H1 (cell line): ENCODE measurements at regions not wholly inside any gene's neighbourhood (a gene's known extent, or its start where the extent isn't known, plus 50 kb on each side); places are given as distances from the start of the nearest gene placed in this dataset.

Experiments
- CTCF ChIA-PET: fragments of 300-600 bp; sonication (Branson Sonifier 250); formaldehyde crosslinking; loops from one replicate; lab custom pipeline; 2021; ENCODE audit not compliant: partially characterized antibody; lab: Charles Lee
- POLR2A ChIA-PET: fragments of 300-600 bp; sonication (Branson Sonifier 250); formaldehyde crosslinking; loops from one replicate; lab custom pipeline; 2021; ENCODE audit warnings: inconsistent platforms; ENCODE audit not compliant: partially characterized antibody; lab: Charles Lee
- DNase-seq, 2 experiments: peaks; one replicate each; pipeline versions ENCODE4 v3.0.0 to v3.0.0-alpha.2; 2010 to 2022; ENCODE audit warnings: low spot score in 2 of 2, low read depth in 1 of 2, mixed read lengths in 1 of 2
- FAIRE-seq: peaks from 2 replicates; lab custom pipeline; 2011; peaks lifted over from hg19 to GRCh38; lab: Jason Lieb, UNC
- H2AFZ ChIP-seq: 2 replicates; pipeline ENCODE4 v1.8.1; 2012; ENCODE audit warnings: low read length, inconsistent platforms
- H2AK5ac ChIP-seq: 2 replicates; pipeline ENCODE4 v1.6.1; 2013; ENCODE audit warnings: low read depth, low read length
- H2BK120ac ChIP-seq: replicated peaks from 2 replicates; pipeline ENCODE3; 2013; ENCODE audit warnings: low read depth, low read length, inconsistent platforms
- H2BK12ac ChIP-seq: 2 replicates; pipeline ENCODE4 v1.6.1; 2013; ENCODE audit warnings: low read depth, low read length
- H2BK15ac ChIP-seq: 2 replicates; pipeline ENCODE4 v1.6.1; 2013; ENCODE audit warnings: low read length
- H2BK20ac ChIP-seq: 2 replicates; pipeline ENCODE4 v1.6.1; 2013; ENCODE audit warnings: low read length
- H2BK5ac ChIP-seq: 2 replicates; pipeline ENCODE4 v1.6.1; 2013; ENCODE audit warnings: low read depth, low read length
- H3K14ac ChIP-seq: 2 replicates; pipeline ENCODE4 v1.6.1; 2013; ENCODE audit warnings: inconsistent platforms; ENCODE audit not compliant: insufficient read length
- H3K18ac ChIP-seq: 2 replicates; pipeline ENCODE4 v1.6.1; 2013; ENCODE audit warnings: low read length; ENCODE audit errors: extremely low read depth
- H3K23ac ChIP-seq: 2 replicates; pipeline ENCODE4 v1.6.1; 2013; ENCODE audit warnings: inconsistent platforms; ENCODE audit not compliant: insufficient read length
- H3K23me2 ChIP-seq: 2 replicates; pipeline ENCODE4 v1.6.1; 2013; ENCODE audit warnings: low read depth, low read length
- H3K27ac ChIP-seq: 2 replicates; pipeline ENCODE4 v1.6.1; 2011; ENCODE audit warnings: low read depth, low read length, inconsistent platforms
- H3K27me3 ChIP-seq, 4 experiments: replicated peaks in 1 of 4; 1 replicate in 1 of 4; 2 replicates in 3 of 4; pipeline versions ENCODE4 v1.6.1 to v1.8.1; 2011 to 2013; ENCODE audit warnings: low read length in 3 of 4, mild to moderate bottlenecking in 3 of 4, inconsistent platforms in 2 of 4, mixed read lengths in 2 of 4, moderate library complexity in 1 of 4; ENCODE audit not compliant: control insufficient read depth in 3 of 4, insufficient read depth in 3 of 4; ENCODE audit errors: extremely low read depth in 1 of 4
- H3K36me3 ChIP-seq, 4 experiments: 2 replicates each; pipeline versions ENCODE4 v1.6.1 to v1.8.1; 2011 to 2013; ENCODE audit warnings: mild to moderate bottlenecking in 4 of 4, low read length in 3 of 4, moderate library complexity in 2 of 4, control low read depth in 1 of 4, inconsistent platforms in 1 of 4; ENCODE audit not compliant: insufficient read depth in 4 of 4, control insufficient read depth in 2 of 4
- H3K4ac ChIP-seq: replicated peaks from 2 replicates; pipeline ENCODE3; 2013; ENCODE audit warnings: low read length, low read depth, mixed read lengths, inconsistent platforms; ENCODE audit not compliant: insufficient read length
- H3K4me1 ChIP-seq, 4 experiments: replicated peaks in 1 of 4; 1 replicate in 1 of 4; 2 replicates in 3 of 4; pipeline versions ENCODE4 v1.6.1 to v1.8.1; 2011 to 2013; ENCODE audit warnings: low read length in 3 of 4, inconsistent platforms in 2 of 4, mixed read lengths in 1 of 4; ENCODE audit not compliant: insufficient read depth in 4 of 4, control insufficient read depth in 3 of 4
- H3K4me2 ChIP-seq, 2 experiments: 2 replicates each; pipeline versions ENCODE4 v1.6.1 to v1.8.1; 2011 to 2013; ENCODE audit warnings: low read depth in 2 of 2, low read length in 2 of 2, control low read depth in 1 of 2, inconsistent platforms in 1 of 2, mild to moderate bottlenecking in 1 of 2; ENCODE audit not compliant: insufficient read depth in 1 of 2
- H3K4me3 ChIP-seq, 4 experiments: fragments of 200-600, 300-600 bp in 1 of 4; sonication (generic), shearing (Covaris generic), sonication (Bioruptor Twin) in 1 of 4; 2 replicates each; pipeline versions ENCODE4 v1.5.1 to v1.8.1; 2011 to 2016; ENCODE audit warnings: low read length in 4 of 4, low read depth in 3 of 4, control low read depth in 2 of 4, inconsistent platforms in 2 of 4, mild to moderate bottlenecking in 2 of 4, mixed read lengths in 1 of 4, moderate library complexity in 1 of 4; ENCODE audit not compliant: insufficient read depth in 2 of 4; ENCODE audit errors: extremely low read depth in 1 of 4
- H3K56ac ChIP-seq: replicated peaks from 2 replicates; pipeline ENCODE3; 2013; ENCODE audit warnings: low read depth, mild to moderate bottlenecking, mixed read lengths, low read length, inconsistent platforms; ENCODE audit not compliant: insufficient read length
- H3K79me1 ChIP-seq: 2 replicates; pipeline ENCODE4 v1.6.1; 2013; ENCODE audit warnings: low read depth, low read length, control low read depth
- H3K79me2 ChIP-seq, 2 experiments: 2 replicates each; pipeline versions ENCODE4 v1.6.1 to v1.8.1; 2012 to 2013; ENCODE audit warnings: low read length in 2 of 2, mild to moderate bottlenecking in 2 of 2, inconsistent platforms in 1 of 2; ENCODE audit not compliant: insufficient read depth in 2 of 2, control insufficient read depth in 1 of 2
- H3K9ac ChIP-seq, 4 experiments: replicated peaks in 1 of 4; 1 replicate in 1 of 4; 2 replicates in 3 of 4; pipeline versions ENCODE4 v1.6.1 to v1.8.1; 2011 to 2013; ENCODE audit warnings: low read depth in 3 of 4, low read length in 3 of 4, control low read depth in 2 of 4, mild to moderate bottlenecking in 2 of 4, moderate library complexity in 2 of 4, inconsistent platforms in 1 of 4; ENCODE audit errors: extremely low read depth in 1 of 4
- H3K9me3 ChIP-seq, 2 experiments: 2 replicates each; pipeline versions ENCODE4 v1.6.1 to v1.8.1; 2012 to 2013; ENCODE audit warnings: mild to moderate bottlenecking in 2 of 2, moderate library complexity in 2 of 2, control low read depth in 1 of 2, inconsistent platforms in 1 of 2, low read depth in 1 of 2, low read length in 1 of 2, mixed read lengths in 1 of 2; ENCODE audit not compliant: insufficient read depth in 2 of 2
- H4K20me1 ChIP-seq, 2 experiments: replicated peaks in 1 of 2; 2 replicates each; pipeline versions ENCODE3 to v1.8.1; 2011 to 2013; ENCODE audit warnings: inconsistent platforms in 2 of 2, low read length in 2 of 2, mild to moderate bottlenecking in 1 of 2; ENCODE audit not compliant: insufficient read depth in 2 of 2, control insufficient read depth in 1 of 2
- H4K5ac ChIP-seq: 2 replicates; pipeline ENCODE4 v1.6.1; 2013; ENCODE audit warnings: low read length, low read depth, mixed read lengths, inconsistent platforms; ENCODE audit not compliant: insufficient read length
- H4K8ac ChIP-seq: 2 replicates; pipeline ENCODE4 v1.8.0; 2013; ENCODE audit warnings: mild to moderate bottlenecking, moderate library complexity, low read length, inconsistent platforms; ENCODE audit not compliant: insufficient read depth; ENCODE audit errors: extremely low read depth
- H4K91ac ChIP-seq: replicated peaks from 2 replicates; pipeline ENCODE3; 2013; ENCODE audit warnings: low read length, mixed read lengths, inconsistent platforms; ENCODE audit not compliant: insufficient read length
- EZH2 ChIP-seq: fragments of 200-600 bp; sonication (generic); IDR thresholded peaks from 2 replicates; pipeline ENCODE4 v1.7.1; 2012; ENCODE audit warnings: low read depth, mild to moderate bottlenecking, moderate library complexity, low read length, inconsistent platforms; ENCODE audit not compliant: severe bottlenecking
- GABPA ChIP-seq: IDR thresholded peaks from 2 replicates; pipeline ENCODE4 v1.6.1; 2011; ENCODE audit warnings: mild to moderate bottlenecking, low read length, moderate library complexity, borderline replicate concordance; ENCODE audit not compliant: insufficient read depth
- GTF2F1 ChIP-seq: IDR thresholded peaks from 2 replicates; pipeline ENCODE4 v1.6.1; 2012; ENCODE audit warnings: low read depth, low read length, improper control_type of control experiment, borderline replicate concordance
- NRF1 ChIP-seq: IDR thresholded peaks from 2 replicates; pipeline ENCODE4 v1.6.1; 2011; ENCODE audit warnings: mild to moderate bottlenecking, low read depth, low read length, improper control_type of control experiment
- RNF2 ChIP-seq: fragments of 200-900, 300-1000 bp; sonication (generic); IDR thresholded peaks from 2 replicates; pipeline ENCODE4 v1.7.1; 2016; ENCODE audit warnings: borderline replicate concordance, low read depth, mild to moderate bottlenecking, antibody characterized with exemption, low read length; ENCODE audit not compliant: poor library complexity, severe bottlenecking; ENCODE audit errors: missing control alignments
- SIN3A ChIP-seq, 2 experiments: IDR thresholded peaks in 1 of 2; conservative IDR thresholded peaks in 1 of 2; 2 replicates each; pipeline ENCODE4 v1.6.1; 2011 to 2012; ENCODE audit warnings: low read length in 2 of 2, improper control_type of control experiment in 1 of 2, low read depth in 1 of 2, mild to moderate bottlenecking in 1 of 2
- SUZ12 ChIP-seq: fragments of 200-600 bp; sonication (generic); IDR thresholded peaks from 2 replicates; pipeline ENCODE4 v1.6.1; 2012; ENCODE audit warnings: mild to moderate bottlenecking, inconsistent platforms, low read length, moderate library complexity, mixed read lengths
- TCF12 ChIP-seq: IDR thresholded peaks from 2 replicates; pipeline ENCODE4 v1.6.1; 2011; ENCODE audit warnings: low read depth, mild to moderate bottlenecking, low read length
- YY1 ChIP-seq: IDR thresholded peaks from 2 replicates; pipeline ENCODE4 v1.6.1; 2011; ENCODE audit warnings: low read depth, mild to moderate bottlenecking, low read length
- WGBS, 2 experiments: shearing (Covaris generic) in 1 of 2; methylation state at CpG; one replicate each; pipeline versions ENCODE4 v1.1.6 to v1.1.7; 2013 to 2015; ENCODE audit warnings: low lambda C conversion rate in 2 of 2, mixed read lengths in 2 of 2, inconsistent platforms in 1 of 2, low coverage in 1 of 2, missing lambda C conversion rate in 1 of 2; ENCODE audit not compliant: insufficient replicate concordance in 2 of 2, insufficient coverage in 1 of 2, insufficient read length in 1 of 2; ENCODE audit errors: extremely low coverage in 1 of 2, missing lambda C conversion rate in 1 of 2; 5-methylcytosine and 5-hydroxymethylcytosine counted together
- TF ChIP-seq, protein P1 (sequence below): IDR thresholded peaks from 2 replicates; pipeline ENCODE4 v1.6.1; 2012; ENCODE audit warnings: inconsistent platforms
- TF ChIP-seq, protein P2 (sequence below), 3 experiments: IDR thresholded peaks; 1 replicate in 2 of 3; 2 replicates in 1 of 3; pipeline versions ENCODE4 v1.5.1 to v1.6.1; 2011; ENCODE audit warnings: low read length in 3 of 3, mild to moderate bottlenecking in 3 of 3, inconsistent platforms in 2 of 3, low read depth in 1 of 3, moderate library complexity in 1 of 3; ENCODE audit not compliant: insufficient read depth in 1 of 3; ENCODE audit errors: control extremely low read depth in 1 of 3

DNA sequence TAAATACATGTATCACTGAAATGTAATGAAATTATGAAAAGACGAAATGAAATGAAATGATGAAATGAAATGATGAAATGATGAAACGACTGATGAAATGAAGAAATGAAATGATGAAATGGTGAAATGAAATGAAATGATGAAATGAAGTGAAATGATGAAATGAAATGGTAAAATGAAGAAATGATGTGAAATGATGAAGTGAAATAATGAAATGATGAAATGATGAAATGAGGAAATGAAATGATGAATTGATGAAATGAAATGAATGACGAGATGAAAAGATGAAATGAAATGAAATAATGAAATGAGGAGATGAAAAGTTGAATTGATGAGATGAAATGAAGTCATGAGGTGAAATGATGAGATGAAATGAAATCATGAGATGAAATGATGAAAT lies 594.7 kb downstream of the TP53TG3F start:
- H3K23ac ChIP-seq = no peak overlapping the region
- H3K36me3 ChIP-seq = no peaks in the 10 kb centered on the region
- 68 to 100% methylated on average over 3 of the region's 3 CpGs for WGBS, 2 experiments
- H3K23me2 ChIP-seq = no peaks in the 10 kb centered on the region
- no peak overlapping the region for H2BK5ac ChIP-seq
- H3K79me1 ChIP-seq = no peaks in the 10 kb centered on the region
- H3K4ac ChIP-seq = no peak overlapping the region
- no peak overlapping the region for H3K4me2 ChIP-seq
- H2BK15ac ChIP-seq = no peak overlapping the region
- no peak overlapping the region for H3K56ac ChIP-seq
- H4K5ac ChIP-seq = no peak overlapping the region
- H3K9ac ChIP-seq = no peak overlapping the region
- H4K8ac ChIP-seq = no peak overlapping the region
- no peaks in the 10 kb centered on the region for H3K27me3 ChIP-seq
- no peak overlapping the region for H3K27ac ChIP-seq
- POLR2A ChIA-PET = no interaction called here
- H2AFZ ChIP-seq = no peak overlapping the region
- no peaks in the 10 kb centered on the region for H3K4me1 ChIP-seq
- CTCF ChIA-PET = no interaction called here
- no peaks in the 10 kb centered on the region for H3K79me2 ChIP-seq
- no peak overlapping the region for H3K18ac ChIP-seq
- H3K4me3 ChIP-seq = no peak overlapping the region
- H2AK5ac ChIP-seq = no peak overlapping the region
- H4K91ac ChIP-seq = no peak overlapping the region
- FAIRE-seq (no peak), DNase-seq (no peak)
- no peaks in the 10 kb centered on the region for H4K20me1 ChIP-seq
- no peak overlapping the region for H3K14ac ChIP-seq
- H2BK20ac ChIP-seq = no peak overlapping the region
- H2BK12ac ChIP-seq = no peak overlapping the region
- H2BK120ac ChIP-seq = no peak overlapping the region
- H3K9me3 ChIP-seq = peaks cover 19 to 46% of the 10 kb centered on the region in 2 experiments; a peak in 3 of 4 replicates
- TF ChIP-seq, protein P1, sequence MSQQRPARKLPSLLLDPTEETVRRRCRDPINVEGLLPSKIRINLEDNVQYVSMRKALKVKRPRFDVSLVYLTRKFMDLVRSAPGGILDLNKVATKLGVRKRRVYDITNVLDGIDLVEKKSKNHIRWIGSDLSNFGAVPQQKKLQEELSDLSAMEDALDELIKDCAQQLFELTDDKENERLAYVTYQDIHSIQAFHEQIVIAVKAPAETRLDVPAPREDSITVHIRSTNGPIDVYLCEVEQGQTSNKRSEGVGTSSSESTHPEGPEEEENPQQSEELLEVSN = no peak
- no peak for TF ChIP-seq EZH2
- TF ChIP-seq, protein P2, sequence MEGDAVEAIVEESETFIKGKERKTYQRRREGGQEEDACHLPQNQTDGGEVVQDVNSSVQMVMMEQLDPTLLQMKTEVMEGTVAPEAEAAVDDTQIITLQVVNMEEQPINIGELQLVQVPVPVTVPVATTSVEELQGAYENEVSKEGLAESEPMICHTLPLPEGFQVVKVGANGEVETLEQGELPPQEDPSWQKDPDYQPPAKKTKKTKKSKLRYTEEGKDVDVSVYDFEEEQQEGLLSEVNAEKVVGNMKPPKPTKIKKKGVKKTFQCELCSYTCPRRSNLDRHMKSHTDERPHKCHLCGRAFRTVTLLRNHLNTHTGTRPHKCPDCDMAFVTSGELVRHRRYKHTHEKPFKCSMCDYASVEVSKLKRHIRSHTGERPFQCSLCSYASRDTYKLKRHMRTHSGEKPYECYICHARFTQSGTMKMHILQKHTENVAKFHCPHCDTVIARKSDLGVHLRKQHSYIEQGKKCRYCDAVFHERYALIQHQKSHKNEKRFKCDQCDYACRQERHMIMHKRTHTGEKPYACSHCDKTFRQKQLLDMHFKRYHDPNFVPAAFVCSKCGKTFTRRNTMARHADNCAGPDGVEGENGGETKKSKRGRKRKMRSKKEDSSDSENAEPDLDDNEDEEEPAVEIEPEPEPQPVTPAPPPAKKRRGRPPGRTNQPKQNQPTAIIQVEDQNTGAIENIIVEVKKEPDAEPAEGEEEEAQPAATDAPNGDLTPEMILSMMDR (IDR thresholded peaks at IDR 0.05; ENCODE audit: control extremely low read depth in 1 of 3, insufficient read depth in 1 of 3, low read depth in 1 of 3, low read length in 3 of 3) = no peak
- no peak for TF ChIP-seq GABPA
- no peak for TF ChIP-seq YY1
- TF ChIP-seq TCF12 = no peak
- no peak for TF ChIP-seq SIN3A (conservative IDR thresholded peaks at IDR 0.05 in 1 of 2, IDR thresholded peaks at IDR 0.05 in 1 of 2; ENCODE audit: low read depth in 1 of 2, low read length in 2 of 2)
- TF ChIP-seq NRF1 = no peak
- TF ChIP-seq SUZ12 = no peak
- TF ChIP-seq GTF2F1 = no peak
- TF ChIP-seq RNF2 = no peak
